ENCODE measurements at regions not wholly inside any gene's neighbourhood (a gene's known extent, or its start where the extent isn't known, plus 50 kb on each side); places are given as distances from the start of the nearest gene placed in this dataset.

DNA sequence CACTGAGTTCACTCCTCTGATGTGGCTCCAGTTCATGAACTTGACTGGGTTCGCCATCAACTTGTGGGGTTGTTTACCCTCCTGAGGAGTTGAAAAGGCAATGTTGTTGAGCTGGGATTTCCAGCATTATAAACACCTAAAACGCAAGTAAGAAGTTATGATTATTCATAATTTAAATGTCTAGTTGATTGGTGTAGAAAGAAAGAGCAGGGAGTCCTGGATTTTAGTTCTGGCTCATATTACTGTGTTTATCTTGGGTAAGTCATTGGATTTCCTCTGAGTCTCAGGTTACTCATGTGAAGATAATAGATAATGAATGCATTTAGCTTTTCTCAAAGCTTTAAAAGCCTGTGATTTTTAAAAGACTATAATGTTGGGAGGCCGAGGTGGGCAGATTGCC lies 438.0 kb upstream of the CDH20 start:
- no peak for TF ChIP-seq POLR2A (IDR thresholded peaks at IDR 0.05)
- TF ChIP-seq, protein P1, sequence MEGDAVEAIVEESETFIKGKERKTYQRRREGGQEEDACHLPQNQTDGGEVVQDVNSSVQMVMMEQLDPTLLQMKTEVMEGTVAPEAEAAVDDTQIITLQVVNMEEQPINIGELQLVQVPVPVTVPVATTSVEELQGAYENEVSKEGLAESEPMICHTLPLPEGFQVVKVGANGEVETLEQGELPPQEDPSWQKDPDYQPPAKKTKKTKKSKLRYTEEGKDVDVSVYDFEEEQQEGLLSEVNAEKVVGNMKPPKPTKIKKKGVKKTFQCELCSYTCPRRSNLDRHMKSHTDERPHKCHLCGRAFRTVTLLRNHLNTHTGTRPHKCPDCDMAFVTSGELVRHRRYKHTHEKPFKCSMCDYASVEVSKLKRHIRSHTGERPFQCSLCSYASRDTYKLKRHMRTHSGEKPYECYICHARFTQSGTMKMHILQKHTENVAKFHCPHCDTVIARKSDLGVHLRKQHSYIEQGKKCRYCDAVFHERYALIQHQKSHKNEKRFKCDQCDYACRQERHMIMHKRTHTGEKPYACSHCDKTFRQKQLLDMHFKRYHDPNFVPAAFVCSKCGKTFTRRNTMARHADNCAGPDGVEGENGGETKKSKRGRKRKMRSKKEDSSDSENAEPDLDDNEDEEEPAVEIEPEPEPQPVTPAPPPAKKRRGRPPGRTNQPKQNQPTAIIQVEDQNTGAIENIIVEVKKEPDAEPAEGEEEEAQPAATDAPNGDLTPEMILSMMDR (IDR thresholded peaks at IDR 0.05): no peak

All from body of pancreas (tissue), 4 donors.